HG03175 (cell line): ENCODE measurements at regions not wholly inside any gene's neighbourhood (a gene's known extent, or its start where the extent isn't known, plus 50 kb on each side); places are given as distances from the start of the nearest gene placed in this dataset.
"Not testable (repeated sequence)": the region's sequence is repeated elsewhere in the genome, so short reads cannot be mapped to it uniquely, and the experiment has no call there.

Experiments
- ATAC-seq: cut with Tn5 transposase; IDR thresholded peaks from one replicate; pipeline ENCODE4 v1.9.1; 2021; ENCODE audit warnings: mild to moderate bottlenecking, moderate library complexity; ENCODE audit not compliant: unreplicated experiment

- ATAC-seq = no peak
Observed at GRCh38 chr13:60214213-60215055, 50.7 kb upstream of the DIAPH3 start.

GRCh38 chr13:60220072-60220471 lies 56.3 kb upstream of the DIAPH3 start:
- no peak for ATAC-seq

- ATAC-seq = no peak
Observed at GRCh38 chr13:60221581-60221980, 57.9 kb upstream of the DIAPH3 start.

DNA sequence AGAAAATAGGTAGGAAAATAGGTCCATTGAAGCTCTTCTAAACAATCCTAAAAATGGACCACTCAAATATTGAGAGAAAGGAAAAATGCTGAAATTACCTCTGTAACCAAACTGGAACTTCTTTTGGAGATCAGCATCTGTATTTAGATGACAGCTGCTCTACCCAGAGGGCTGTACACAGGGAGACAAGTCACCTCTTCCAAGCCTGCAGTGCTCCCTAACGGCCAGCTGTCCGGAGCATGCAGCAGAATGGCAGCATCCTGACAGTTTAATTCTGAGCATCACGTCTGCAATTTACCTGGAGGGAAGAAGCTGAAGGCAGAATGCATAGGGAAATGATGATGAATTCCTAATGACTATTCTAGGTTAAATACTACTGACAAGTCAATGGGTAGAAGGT lies 62.8 kb upstream of the DIAPH3 start:
- no peak for ATAC-seq

DNA sequence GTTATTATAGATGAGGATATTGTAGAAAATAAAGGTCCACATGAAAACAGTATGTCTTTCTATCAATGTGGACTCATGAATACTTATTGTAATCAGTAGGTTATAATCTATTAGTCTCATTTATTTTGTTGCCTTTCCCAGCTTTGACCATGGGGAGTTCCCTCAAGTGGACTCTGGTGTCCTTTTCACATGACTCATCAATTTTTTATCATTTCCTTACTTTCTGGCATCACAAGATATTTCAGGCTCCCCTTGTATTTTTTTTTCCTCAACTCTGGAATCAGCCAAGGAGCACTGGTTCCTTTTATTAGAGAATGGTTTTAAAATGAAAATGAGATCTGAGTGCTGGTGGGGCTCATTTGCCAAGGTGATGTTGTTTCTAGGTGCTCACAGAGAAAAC lies 63.4 kb upstream of the DIAPH3 start:
- ATAC-seq = no peak

DNA sequence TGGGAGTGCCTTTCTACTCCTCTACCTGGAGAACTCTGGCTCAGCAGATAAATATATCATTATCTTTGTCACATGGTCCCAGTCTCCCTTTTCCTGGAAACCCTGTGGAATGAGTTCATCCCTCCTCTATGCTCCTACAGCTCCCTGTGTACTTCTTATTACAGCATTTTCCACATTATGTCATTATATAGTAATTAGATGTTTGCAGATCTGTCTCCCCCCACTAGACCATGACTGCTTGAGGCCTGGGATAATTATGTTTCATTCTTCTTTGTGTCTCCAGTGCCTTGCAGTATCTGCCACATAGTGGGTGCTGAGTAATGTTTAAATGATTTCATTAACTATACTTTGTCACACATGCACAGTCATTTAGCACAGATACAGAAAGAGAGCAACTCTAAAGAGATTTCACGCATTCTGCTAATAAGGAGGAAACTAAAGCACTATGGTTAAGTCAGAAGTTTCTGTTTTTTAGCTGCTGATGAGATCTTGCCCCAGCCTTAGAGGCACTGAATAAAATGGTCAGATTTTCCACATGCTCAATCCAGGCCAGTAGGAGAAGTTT lies 66.1 kb upstream of the DIAPH3 start:
- no peak for ATAC-seq

DNA sequence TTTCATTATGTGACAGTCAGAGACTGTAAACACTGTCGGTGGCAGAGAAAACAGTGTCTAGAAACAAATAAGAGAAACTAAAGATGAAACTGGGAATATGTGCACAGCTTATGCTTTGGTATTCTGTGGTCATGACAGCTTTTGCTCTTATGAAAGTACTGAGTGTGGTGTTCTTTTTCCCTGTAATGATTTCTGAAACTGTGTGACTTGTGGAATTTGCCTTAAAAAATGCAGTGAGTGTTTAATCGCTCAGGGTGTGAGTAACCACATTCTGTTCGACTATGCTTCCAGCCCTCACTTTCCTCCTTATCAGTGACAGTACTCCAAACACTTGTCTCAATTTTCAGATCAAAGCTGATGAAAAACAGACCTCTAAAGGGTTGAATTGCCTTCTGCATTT lies 66.9 kb upstream of the DIAPH3 start:
- peak; percentile 56 for ATAC-seq

DNA sequence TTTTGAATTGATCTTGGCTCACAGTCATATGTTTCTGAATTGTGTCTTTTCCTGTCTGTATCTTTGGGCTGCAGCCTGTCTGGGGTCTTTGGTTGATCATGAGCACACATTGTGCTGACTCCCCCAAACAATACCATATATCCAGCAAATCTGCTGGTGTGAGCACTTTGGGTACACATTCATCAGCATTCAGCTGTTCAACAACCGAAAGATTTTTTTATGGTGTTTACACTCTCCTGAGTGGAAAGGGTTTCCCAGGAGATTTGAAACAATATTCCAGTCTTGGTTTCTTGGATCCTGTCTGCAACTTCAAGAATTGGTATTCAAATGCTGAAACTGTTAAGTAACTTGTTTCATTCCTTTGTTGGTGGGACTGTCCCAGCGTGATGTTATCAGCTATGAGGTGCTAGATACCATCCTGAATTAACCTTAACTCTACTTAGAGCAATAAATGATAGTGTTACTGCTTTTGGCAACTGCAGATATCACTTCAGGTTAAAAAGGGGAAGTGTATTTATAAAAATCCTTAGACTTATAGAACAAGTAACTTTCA lies 78.4 kb upstream of the DIAPH3 start:
- ATAC-seq = no peak

DNA sequence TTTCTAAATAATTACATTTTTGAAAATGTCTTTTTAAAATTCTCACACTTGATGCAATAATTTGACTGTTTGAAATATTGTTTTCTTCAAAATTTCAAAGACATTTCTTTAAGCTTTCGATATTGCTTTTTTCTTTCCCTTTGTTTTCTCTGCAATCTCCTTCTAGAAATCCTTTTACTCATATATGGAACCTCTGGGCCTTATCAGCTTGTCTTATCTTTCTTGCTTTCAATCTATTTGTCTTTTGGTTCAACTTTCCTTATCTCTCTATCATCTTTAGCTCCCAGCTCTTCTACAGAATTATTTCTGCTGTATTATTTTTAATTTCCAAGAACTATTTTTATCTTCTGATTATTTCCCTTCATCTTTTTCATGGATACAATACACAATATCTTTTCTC lies 80.7 kb upstream of the DIAPH3 start:
- ATAC-seq = no peak

DNA sequence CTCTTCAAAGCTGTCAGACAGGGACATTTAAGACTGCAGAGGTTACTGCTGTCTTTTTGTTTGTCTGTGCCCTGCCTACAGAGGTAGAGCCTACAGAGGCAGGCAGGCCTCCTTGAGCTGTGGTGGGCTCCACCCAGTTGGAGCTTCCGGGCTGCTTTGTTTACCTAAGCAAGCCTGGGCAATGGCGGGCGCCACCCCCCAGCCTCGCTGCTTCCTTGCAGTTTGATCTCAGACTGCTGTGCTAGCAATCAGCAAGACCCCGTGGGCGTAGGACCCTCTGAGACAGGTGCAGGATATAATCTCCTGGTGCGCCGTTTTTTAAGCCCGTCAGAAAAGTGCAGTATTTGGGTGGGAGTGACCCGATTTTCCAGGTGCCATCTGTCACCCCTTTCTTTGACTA lies 87.7 kb upstream of the DIAPH3 start:
- not testable (repeated sequence) for ATAC-seq

DNA sequence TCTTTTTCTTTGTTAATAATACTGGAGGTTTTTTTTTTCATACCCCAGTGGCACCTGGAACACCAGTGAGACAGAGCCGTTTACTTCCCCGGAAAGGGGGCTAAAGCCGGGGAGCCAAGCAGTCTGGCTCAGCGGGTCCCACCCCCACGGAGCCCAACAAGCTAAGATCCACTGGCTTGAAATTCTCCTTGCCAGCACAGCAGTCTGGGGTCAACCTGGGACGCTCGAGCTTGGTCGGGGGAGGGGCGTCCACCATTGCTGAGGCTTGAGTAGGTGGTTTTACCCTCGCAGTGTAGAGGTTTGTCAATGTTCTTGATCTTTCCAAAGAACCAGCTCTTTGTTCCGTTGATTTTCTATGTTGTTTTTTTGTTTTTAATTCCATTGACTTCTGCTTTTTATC lies 94.6 kb upstream of the DIAPH3 start:
- ATAC-seq = no peak

DNA sequence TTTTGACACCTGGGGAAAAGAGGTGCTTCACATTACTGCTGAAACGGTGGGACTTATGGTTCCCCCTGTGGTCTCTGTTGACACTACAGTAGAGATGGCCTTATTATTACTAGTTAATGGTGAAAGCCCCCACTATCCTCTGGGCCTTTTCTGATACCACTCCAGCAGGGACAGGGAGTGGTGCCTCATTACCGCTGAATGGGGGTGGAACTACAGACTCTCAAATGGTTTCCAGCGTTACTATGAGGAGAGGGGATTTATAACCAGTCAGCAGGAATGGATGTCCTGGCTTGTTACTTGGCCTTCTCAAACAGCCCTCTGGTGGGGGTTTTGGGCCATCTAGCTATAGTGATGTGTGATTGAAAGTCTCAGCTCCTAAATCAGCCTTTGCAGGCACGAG lies 96.7 kb upstream of the DIAPH3 start:
- ATAC-seq = no peak

- ATAC-seq = no peak
Observed at GRCh38 chr13:60261432-60262351, 98.0 kb upstream of the DIAPH3 start.

DNA sequence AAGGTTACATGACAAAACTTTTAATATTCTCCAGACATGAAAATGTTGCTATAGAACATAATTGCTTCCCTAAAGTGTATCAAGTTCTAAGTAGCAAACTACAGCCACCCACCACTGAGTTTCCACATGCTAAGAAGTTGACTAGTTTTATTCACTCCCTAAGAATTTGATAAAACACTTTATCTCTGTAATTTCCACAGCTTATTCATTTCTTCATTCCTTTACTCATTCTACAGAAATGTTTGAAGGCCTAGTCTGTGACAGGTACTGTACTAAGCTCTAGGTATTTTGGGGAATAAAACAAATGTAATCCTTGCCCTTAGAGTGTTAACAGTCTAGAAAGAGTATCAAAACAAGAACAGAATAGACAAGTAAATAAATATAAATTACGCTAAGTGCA lies 101.8 kb upstream of the DIAPH3 start:
- ATAC-seq = no peak

DNA sequence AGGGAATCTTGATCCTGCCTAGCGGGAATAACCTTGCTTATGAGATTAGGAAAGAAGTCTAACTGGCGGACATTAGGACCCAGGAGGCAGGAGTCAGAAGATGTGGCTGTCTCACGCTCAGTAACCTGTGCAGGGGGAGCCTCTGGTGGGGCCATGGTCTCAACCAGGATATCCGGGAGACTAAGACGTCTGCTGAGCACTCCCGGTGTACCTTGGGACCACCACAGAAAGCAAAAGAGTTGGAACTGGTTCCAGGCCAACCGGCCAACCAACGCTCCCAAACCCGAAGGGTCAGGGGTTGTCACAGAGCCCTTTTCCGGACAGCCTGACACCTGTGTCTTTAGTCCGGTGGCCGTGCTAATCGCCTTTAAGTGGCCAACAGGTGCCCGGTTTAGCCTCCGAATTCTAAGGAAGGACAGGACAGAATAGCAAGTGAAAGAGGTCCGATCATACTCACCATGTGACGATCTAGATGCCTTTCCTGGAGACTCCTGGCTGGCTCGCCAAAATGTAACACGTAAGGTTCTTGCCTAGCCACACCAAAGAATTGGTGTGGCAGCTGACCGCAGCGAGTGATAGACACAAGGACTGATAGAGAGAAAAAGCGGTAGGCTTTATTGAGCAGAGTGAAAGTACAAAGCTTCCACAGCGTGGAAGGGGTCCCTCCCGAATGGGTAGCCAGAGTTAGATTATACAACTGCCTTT lies 103.9 kb upstream of the DIAPH3 start:
- ATAC-seq = no peak

- no peak for ATAC-seq
Observed at GRCh38 chr13:60268203-60268555, 104.5 kb upstream of the DIAPH3 start.

- ATAC-seq = no peak
Observed at GRCh38 chr13:60273971-60274527, 110.3 kb upstream of the DIAPH3 start.

GRCh38 chr13:60274655-60275054 lies 110.9 kb upstream of the DIAPH3 start:
- no peak for ATAC-seq

- ATAC-seq = no peak
Observed at GRCh38 chr13:60275208-60275607, 111.5 kb upstream of the DIAPH3 start.

- ATAC-seq = not testable (repeated sequence)
Observed at GRCh38 chr13:60280524-60280923, 116.5 kb upstream of the TDRD3 start.
